ENCODE measurements at regions not wholly inside any gene's neighbourhood (a gene's known extent, or its start where the extent isn't known, plus 50 kb on each side); places are given as distances from the start of the nearest gene placed in this dataset.

DNA sequence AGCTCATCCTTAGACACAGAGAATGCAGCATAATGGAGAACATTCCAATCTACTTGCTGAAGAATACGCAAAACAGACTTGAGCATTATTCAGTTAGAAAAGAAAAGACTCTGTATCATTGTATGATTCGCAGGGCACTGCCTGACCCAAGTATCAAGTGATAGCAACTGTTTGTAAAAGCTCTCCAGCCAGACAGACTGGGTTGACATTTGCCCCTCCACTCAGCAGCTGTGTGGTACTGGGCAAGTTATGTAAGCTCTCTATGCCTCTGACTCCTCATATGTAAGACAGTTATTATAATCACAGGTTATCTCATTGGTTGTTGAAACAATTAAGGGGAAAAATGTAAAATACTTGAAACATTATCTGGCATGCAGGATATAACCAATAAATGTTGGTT lies 505.0 kb downstream of the ELAVL2 start:
- H3K36me3 Mint-ChIP-seq (ENCODE audit: insufficient read depth, unreplicated experiment): no peaks in the 10 kb centered on the region
- intact Hi-C loops (cut with micrococcal nuclease): no loop called here
- H3K27me3 Mint-ChIP-seq (ENCODE audit: insufficient read depth, unreplicated experiment): peaks cover 2% of the 10 kb centered on the region
- CTCF ChIA-PET: no interaction called here
- H3K9me3 Mint-ChIP-seq (ENCODE audit: unreplicated experiment): no peaks in the 10 kb centered on the region
- TF ChIP-seq, protein P1, sequence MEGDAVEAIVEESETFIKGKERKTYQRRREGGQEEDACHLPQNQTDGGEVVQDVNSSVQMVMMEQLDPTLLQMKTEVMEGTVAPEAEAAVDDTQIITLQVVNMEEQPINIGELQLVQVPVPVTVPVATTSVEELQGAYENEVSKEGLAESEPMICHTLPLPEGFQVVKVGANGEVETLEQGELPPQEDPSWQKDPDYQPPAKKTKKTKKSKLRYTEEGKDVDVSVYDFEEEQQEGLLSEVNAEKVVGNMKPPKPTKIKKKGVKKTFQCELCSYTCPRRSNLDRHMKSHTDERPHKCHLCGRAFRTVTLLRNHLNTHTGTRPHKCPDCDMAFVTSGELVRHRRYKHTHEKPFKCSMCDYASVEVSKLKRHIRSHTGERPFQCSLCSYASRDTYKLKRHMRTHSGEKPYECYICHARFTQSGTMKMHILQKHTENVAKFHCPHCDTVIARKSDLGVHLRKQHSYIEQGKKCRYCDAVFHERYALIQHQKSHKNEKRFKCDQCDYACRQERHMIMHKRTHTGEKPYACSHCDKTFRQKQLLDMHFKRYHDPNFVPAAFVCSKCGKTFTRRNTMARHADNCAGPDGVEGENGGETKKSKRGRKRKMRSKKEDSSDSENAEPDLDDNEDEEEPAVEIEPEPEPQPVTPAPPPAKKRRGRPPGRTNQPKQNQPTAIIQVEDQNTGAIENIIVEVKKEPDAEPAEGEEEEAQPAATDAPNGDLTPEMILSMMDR (IDR thresholded peaks at IDR 0.05; ENCODE audit: unreplicated experiment): no peak
- H3K4me1 Mint-ChIP-seq (ENCODE audit: insufficient read depth, unreplicated experiment): no peaks in the 10 kb centered on the region
- no peak for DNase-seq (ENCODE audit: unreplicated experiment)
- H3K4me3 Mint-ChIP-seq (ENCODE audit: unreplicated experiment): no peak overlapping the region
- no peak overlapping the region for H3K27ac Mint-ChIP-seq (ENCODE audit: low read depth, unreplicated experiment)
- no TSS peak for BruUV-seq (replicated peaks)
- POLR2A ChIA-PET: no interaction called here

DNA sequence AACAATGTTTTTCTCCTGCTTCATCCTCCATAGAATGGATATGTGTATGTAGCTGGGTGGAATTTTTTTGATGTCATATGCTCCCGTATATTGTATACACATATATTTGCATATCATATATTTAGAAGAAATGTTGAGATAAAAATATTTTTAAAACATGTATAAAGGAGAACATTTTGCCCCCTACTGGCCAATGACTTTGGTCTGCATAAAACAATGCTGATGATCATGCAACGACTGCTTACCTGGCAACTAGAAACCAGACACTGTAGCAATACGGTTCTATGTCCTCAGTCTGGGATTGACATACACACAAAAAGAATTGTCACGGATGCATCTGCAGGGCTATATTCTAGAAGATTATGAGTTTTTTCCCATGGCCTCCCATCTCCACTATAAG lies 503.6 kb downstream of the ELAVL2 start:
- no peak overlapping the region for H3K4me3 Mint-ChIP-seq (ENCODE audit: unreplicated experiment)
- DNase-seq (ENCODE audit: unreplicated experiment): peak; percentile 5
- H3K27ac Mint-ChIP-seq (ENCODE audit: low read depth, unreplicated experiment): no peak overlapping the region
- TF ChIP-seq, protein P1 (IDR thresholded peaks at IDR 0.05; ENCODE audit: unreplicated experiment): peak; percentile 15
- ChIA-PET POLR2A (no interaction called here), CTCF (no interaction called here)
- H3K4me1 Mint-ChIP-seq (ENCODE audit: insufficient read depth, unreplicated experiment): no peaks in the 10 kb centered on the region
- H3K27me3 Mint-ChIP-seq (ENCODE audit: insufficient read depth, unreplicated experiment): no peaks in the 10 kb centered on the region
- no peaks in the 10 kb centered on the region for H3K36me3 Mint-ChIP-seq (ENCODE audit: insufficient read depth, unreplicated experiment)
- BruUV-seq (replicated peaks): no TSS peak
- intact Hi-C loops (cut with micrococcal nuclease): no loop called here
- H3K9me3 Mint-ChIP-seq (ENCODE audit: unreplicated experiment): no peaks in the 10 kb centered on the region

- Mint-ChIP-seq H3K4me1 (ENCODE audit: insufficient read depth, unreplicated experiment) (no peaks in the 10 kb centered on the region), H3K27ac (ENCODE audit: low read depth, unreplicated experiment) (no peak overlapping the region), H3K36me3 (ENCODE audit: insufficient read depth, unreplicated experiment) (peaks cover 6% of the 10 kb centered on the region), H3K27me3 (ENCODE audit: insufficient read depth, unreplicated experiment) (no peaks in the 10 kb centered on the region), H3K9me3 (ENCODE audit: unreplicated experiment) (no peaks in the 10 kb centered on the region), H3K4me3 (ENCODE audit: unreplicated experiment) (no peak overlapping the region)
- intact Hi-C loops (cut with micrococcal nuclease): no loop called here
- ChIA-PET CTCF (interaction anchor here (0.6 kb wide), 1 partner anchor 61 kb away, joined by 4 read pairs; no protein-coding TSS in a partner anchor), POLR2A (no interaction called here)
- TF ChIP-seq, protein P1 (IDR thresholded peaks at IDR 0.05; ENCODE audit: unreplicated experiment): no peak
- BruUV-seq (replicated peaks): no TSS peak
- no peak for DNase-seq (ENCODE audit: unreplicated experiment)
Measured at GRCh38 chr9:23324511-23324910, 501.5 kb downstream of the ELAVL2 start.

GRCh38 chr9:23326597-23326996 lies 499.4 kb downstream of the ELAVL2 start:
- H3K27me3 Mint-ChIP-seq (ENCODE audit: insufficient read depth, unreplicated experiment): peaks cover 8% of the 10 kb centered on the region
- no peak for DNase-seq (ENCODE audit: unreplicated experiment)
- H3K4me3 Mint-ChIP-seq (ENCODE audit: unreplicated experiment): no peak overlapping the region
- TF ChIP-seq, protein P1 (IDR thresholded peaks at IDR 0.05; ENCODE audit: unreplicated experiment): no peak
- ChIA-PET POLR2A (no interaction called here), CTCF (no interaction called here)
- no peaks in the 10 kb centered on the region for H3K9me3 Mint-ChIP-seq (ENCODE audit: unreplicated experiment)
- no TSS peak for BruUV-seq (replicated peaks)
- no peak overlapping the region for H3K27ac Mint-ChIP-seq (ENCODE audit: low read depth, unreplicated experiment)
- H3K36me3 Mint-ChIP-seq (ENCODE audit: insufficient read depth, unreplicated experiment): peaks cover 6% of the 10 kb centered on the region
- intact Hi-C loops (cut with micrococcal nuclease): no loop called here
- no peaks in the 10 kb centered on the region for H3K4me1 Mint-ChIP-seq (ENCODE audit: insufficient read depth, unreplicated experiment)
